CD14-positive monocyte (primary cell): ENCODE measurements at regions not wholly inside any gene's neighbourhood (a gene's known extent, or its start where the extent isn't known, plus 50 kb on each side); places are given as distances from the start of the nearest gene placed in this dataset.

Source experiments
- DNase-seq, 3 donors: peaks; one replicate each; pipeline ENCODE4 v3.0.0-alpha.2; 2011 to 2022
- H2AFZ ChIP-seq: 2 replicates; pipeline ENCODE4 v1.6.0; 2012; ENCODE audit warnings: mild to moderate bottlenecking, low read depth, low read length, inconsistent platforms; ENCODE audit not compliant: insufficient read depth, poor library complexity, severe bottlenecking
- H3K27ac ChIP-seq, 2 donors: 1 replicate in 1 of 2; 2 replicates in 1 of 2; pipeline ENCODE4 v1.5.1; 2012 to 2013; ENCODE audit warnings: low read length in 2 of 2, control low read depth in 1 of 2, inconsistent platforms in 1 of 2, low read depth in 1 of 2, mild to moderate bottlenecking in 1 of 2
- H3K27me3 ChIP-seq, 2 donors: one replicate each; pipeline versions ENCODE4 v1.6.0 to v1.6.1; 2011 to 2013; ENCODE audit warnings: low read length in 2 of 2; ENCODE audit not compliant: control insufficient read depth in 2 of 2, insufficient read depth in 2 of 2
- H3K36me3 ChIP-seq, 2 donors: replicated peaks in 1 of 2; 1 replicate in 1 of 2; 2 replicates in 1 of 2; pipeline versions ENCODE4 v1.5.1 to v1.6.1; 2012 to 2013; ENCODE audit warnings: low read length in 2 of 2, control low read depth in 1 of 2, inconsistent platforms in 1 of 2, mild to moderate bottlenecking in 1 of 2; ENCODE audit not compliant: insufficient read depth in 2 of 2, control insufficient read depth in 1 of 2
- H3K4me1 ChIP-seq, 2 donors: 1 replicate in 1 of 2; 2 replicates in 1 of 2; pipeline versions ENCODE4 v1.5.1 to v1.6.1; 2012 to 2013; ENCODE audit warnings: low read length in 2 of 2, control low read depth in 1 of 2, inconsistent platforms in 1 of 2, mild to moderate bottlenecking in 1 of 2, moderate library complexity in 1 of 2; ENCODE audit not compliant: insufficient read depth in 2 of 2, control insufficient read depth in 1 of 2
- H3K4me2 ChIP-seq: replicated peaks from 2 replicates; pipeline ENCODE3; 2012; ENCODE audit warnings: low read length, moderate library complexity, mild to moderate bottlenecking; ENCODE audit not compliant: poor library complexity, severe bottlenecking; ENCODE audit errors: extremely low read depth
- H3K4me3 ChIP-seq, 3 experiments: fragments of 200-600 bp in 1 of 3; sonication (generic) in 1 of 3; replicated peaks in 1 of 3; 1 replicate in 2 of 3; 2 replicates in 1 of 3; pipeline ENCODE4 v1.5.1; 2011 to 2013; ENCODE audit warnings: low read length in 3 of 3, mild to moderate bottlenecking in 3 of 3, control low read depth in 2 of 3, low read depth in 2 of 3, inconsistent platforms in 1 of 3, moderate library complexity in 1 of 3
- H3K79me2 ChIP-seq: 2 replicates; pipeline ENCODE4 v1.6.0; 2012; ENCODE audit warnings: mild to moderate bottlenecking, control low read depth, inconsistent platforms, low read length, moderate library complexity; ENCODE audit not compliant: insufficient read depth
- H3K9ac ChIP-seq: 2 replicates; pipeline ENCODE4 v1.6.0; 2017; ENCODE audit warnings: low read length, mild to moderate bottlenecking; ENCODE audit not compliant: insufficient read depth, poor library complexity, severe bottlenecking
- H3K9me3 ChIP-seq, 2 donors: replicated peaks in 1 of 2; 1 replicate in 1 of 2; 2 replicates in 1 of 2; pipeline versions ENCODE4 v1.5.1 to v1.6.1; 2012 to 2013; ENCODE audit warnings: low read length in 2 of 2, control low read depth in 1 of 2; ENCODE audit not compliant: control insufficient read depth in 1 of 2, insufficient read depth in 1 of 2
- H4K20me1 ChIP-seq: 2 replicates; pipeline ENCODE4 v1.6.0; 2012; ENCODE audit warnings: mild to moderate bottlenecking, low read length, control low read depth, moderate library complexity; ENCODE audit not compliant: insufficient read depth
- H3K27ac Mint-ChIP-seq, 7 donors: one replicate each; pipeline ENCODE4 v1.8.0; 2020; ENCODE audit warnings: mild to moderate bottlenecking in 7 of 7, mixed read lengths in 7 of 7, moderate library complexity in 6 of 7, inconsistent platforms in 2 of 7
- H3K27me3 Mint-ChIP-seq, 3 donors: one replicate each; pipeline ENCODE4 v1.8.0; 2021 to 2022; ENCODE audit warnings: low read depth in 3 of 3, mild to moderate bottlenecking in 3 of 3, mixed read lengths in 3 of 3, moderate library complexity in 3 of 3, inconsistent platforms in 1 of 3
- H3K36me3 Mint-ChIP-seq, 2 donors: one replicate each; pipeline ENCODE4 v1.8.0; 2020; ENCODE audit warnings: mixed read lengths in 2 of 2, inconsistent platforms in 1 of 2, mild to moderate bottlenecking in 1 of 2
- H3K4me1 Mint-ChIP-seq: one replicate; pipeline ENCODE4 v1.8.0; 2020; ENCODE audit warnings: mild to moderate bottlenecking, mixed read lengths
- H3K4me3 Mint-ChIP-seq, 2 donors: one replicate each; pipeline ENCODE4 v1.8.0; 2020; ENCODE audit warnings: mild to moderate bottlenecking in 2 of 2, mixed read lengths in 2 of 2, moderate library complexity in 1 of 2
- H3K9me3 Mint-ChIP-seq, 7 donors: one replicate each; pipeline ENCODE4 v1.8.0; 2020 to 2022; ENCODE audit warnings: mixed read lengths in 7 of 7, mild to moderate bottlenecking in 6 of 7, moderate library complexity in 6 of 7, inconsistent platforms in 2 of 7
- CTCF ChIP-seq: fragments of 200-600 bp; IDR thresholded peaks from one replicate; pipeline ENCODE4 v1.8.0; 2022; ENCODE audit warnings: antibody characterized with exemption, mild to moderate bottlenecking
- WGBS: methylation state at CpG from one replicate; pipeline ENCODE4 v1.1.5; 2013; ENCODE audit warnings: missing lambda C conversion rate; ENCODE audit not compliant: insufficient coverage; 5-methylcytosine and 5-hydroxymethylcytosine counted together
- intact Hi-C, 2 donors: fragments of 100-400 bp; cut with micrococcal nuclease; formaldehyde crosslinking; loops; one replicate each; pipeline versions ENCODE4 v1.15.0 to v1.15.1; 2023

- H3K9me3 ChIP-seq: no peaks in the 10 kb centered on the region
- H3K4me3 ChIP-seq: no peak overlapping the region
- H3K27me3 ChIP-seq: no peaks in the 10 kb centered on the region
- no peak overlapping the region for H2AFZ ChIP-seq
- intact Hi-C loops: no loop called here
- no peak overlapping the region for H3K27ac ChIP-seq
- no peaks in the 10 kb centered on the region for H4K20me1 ChIP-seq
- Mint-ChIP-seq H3K9me3 (peaks cover 2 to 10% (median 4%) of the 10 kb centered on the region in 7 donors), H3K36me3 (no peaks in the 10 kb centered on the region), H3K27me3 (peaks cover 0 to 2% (median 0%) of the 10 kb centered on the region in 3 donors), H3K4me3 (no peak overlapping the region), H3K27ac (no peak overlapping the region), H3K4me1 (no peaks in the 10 kb centered on the region)
- WGBS: no CpG with 5 or more reads among the region's 1 CpG
- no peak overlapping the region for H3K4me2 ChIP-seq
- DNase-seq: no peak
- no peak for TF ChIP-seq CTCF
- no peak overlapping the region for H3K9ac ChIP-seq
- H3K36me3 ChIP-seq: no peaks in the 10 kb centered on the region
- no peaks in the 10 kb centered on the region for H3K4me1 ChIP-seq
- no peaks in the 10 kb centered on the region for H3K79me2 ChIP-seq
Observed at GRCh38 chr6:76843054-76843822, 620.1 kb downstream of the HTR1B start.

GRCh38 chr6:76840865-76841264, 622.4 kb downstream of the HTR1B start:
- no peak overlapping the region for H3K27ac Mint-ChIP-seq
- Histone ChIP-seq H3K9me3 (no peaks in the 10 kb centered on the region), H3K36me3 (no peaks in the 10 kb centered on the region), H3K27me3 (no peaks in the 10 kb centered on the region), H3K4me3 (no peak overlapping the region), H3K79me2 (no peaks in the 10 kb centered on the region), H2AFZ (no peak overlapping the region), H3K4me1 (no peaks in the 10 kb centered on the region), H3K27ac (no peak overlapping the region), H4K20me1 (no peaks in the 10 kb centered on the region), H3K4me2 (no peak overlapping the region), H3K9ac (no peak overlapping the region)
- no peaks in the 10 kb centered on the region for H3K27me3 Mint-ChIP-seq
- no peak for DNase-seq
- peaks cover 0 to 5% (median 2%) of the 10 kb centered on the region in 7 donors for H3K9me3 Mint-ChIP-seq
- no peaks in the 10 kb centered on the region for H3K36me3 Mint-ChIP-seq
- H3K4me3 Mint-ChIP-seq: no peak overlapping the region
- intact Hi-C loops: no loop called here
- no peaks in the 10 kb centered on the region for H3K4me1 Mint-ChIP-seq
- no peak for TF ChIP-seq CTCF
- WGBS: no CpG with 5 or more reads among the region's 3 CpGs
